HCT116 (cell line): ENCODE measurements at regions not wholly inside any gene's neighbourhood (a gene's known extent, or its start where the extent isn't known, plus 50 kb on each side); places are given as distances from the start of the nearest gene placed in this dataset.

Source experiments
- ATAC-seq: fragments of 200-7000 bp; cut with Tn5 transposase; 2 replicates; pipeline ENCODE4 v1.9.1; 2020; ENCODE audit warnings: mild to moderate bottlenecking, moderate library complexity
- BruUV-seq: library from RNA; stranded (reverse); fragments of 400-500 nt; replicated peaks from 2 replicates; lab custom pipeline; 2021; lab: Mats Ljungman, UMichigan
- CTCF ChIA-PET: fragments of 300-600 bp; sonication (Branson Sonifier 250); formaldehyde crosslinking; loops from one replicate; lab custom pipeline; 2021; ENCODE audit warnings: antibody characterized with exemption; lab: Charles Lee
- POLR2A ChIA-PET: fragments of 300-600, 350-600 bp; sonication (Branson Sonifier 250); formaldehyde crosslinking; loops from one replicate; lab custom pipeline; 2021; ENCODE audit warnings: antibody characterized with exemption; lab: Charles Lee
- RAD21 ChIA-PET, 2 experiments: fragments of 300-600 bp; sonication (Branson Sonifier 250); formaldehyde crosslinking; loops; one replicate each; lab custom pipeline; 2023; ENCODE audit warnings: low total read pairs in 2 of 2; ENCODE audit not compliant: uncharacterized antibody in 2 of 2, unreplicated experiment in 2 of 2, low non-redundant PET in 1 of 2; lab: Charles Lee
- DNase-seq: peaks from one replicate; pipeline ENCODE4 v3.0.0-alpha.2; 2010; ENCODE audit warnings: low read depth, low spot score
- H2AFZ ChIP-seq: fragments of 200-600 bp; shearing (Covaris generic), sonication (generic); 2 replicates; pipeline ENCODE4 v1.6.1; 2017; ENCODE audit warnings: low read depth, mixed run types, mixed read lengths, antibody characterized with exemption, low read length; ENCODE audit not compliant: poor library complexity, severe bottlenecking
- H3K27ac ChIP-seq: 2 replicates; pipeline ENCODE4 v1.5.1; 2012; ENCODE audit warnings: low read depth, low read length
- H3K27me3 ChIP-seq: fragments of 200-600 bp; sonication (generic); 2 replicates; pipeline ENCODE4 v1.6.1; 2016; ENCODE audit warnings: mixed run types, low read length, mixed read lengths; ENCODE audit not compliant: insufficient read depth
- H3K36me3 ChIP-seq, 2 experiments: fragments of 200-500 bp in 1 of 2; fragments of 200-600 bp in 1 of 2; sonication (Bioruptor generic) in 1 of 2; sonication (generic) in 1 of 2; 2 replicates each; pipeline versions ENCODE4 v1.5.1 to v1.6.1; 2014 to 2016; ENCODE audit warnings: low read length in 2 of 2, inconsistent platforms in 1 of 2, mixed read lengths in 1 of 2, mixed run types in 1 of 2; ENCODE audit not compliant: insufficient read depth in 2 of 2, control insufficient read depth in 1 of 2
- H3K4me1 ChIP-seq, 2 experiments: fragments of 200-600 bp in 1 of 2; sonication (generic) in 1 of 2; 2 replicates each; pipeline versions ENCODE4 v1.5.1 to v1.6.1; 2012 to 2017; ENCODE audit warnings: low read length in 2 of 2, inconsistent platforms in 1 of 2, mild to moderate bottlenecking in 1 of 2, mixed read lengths in 1 of 2, mixed run types in 1 of 2, moderate library complexity in 1 of 2; ENCODE audit not compliant: insufficient read depth in 2 of 2, control insufficient read depth in 1 of 2
- H3K4me2 ChIP-seq: fragments of 200-600 bp; sonication (generic); 2 replicates; pipeline ENCODE4 v1.6.1; 2017; ENCODE audit warnings: mixed run types, low read length, mixed read lengths
- H3K4me3 ChIP-seq, 2 experiments: fragments of 200-600 bp in 1 of 2; sonication (generic) in 1 of 2; replicated peaks in 1 of 2; 2 replicates each; pipeline ENCODE4 v1.5.1; 2011 to 2016; ENCODE audit warnings: low read length in 2 of 2, control low read depth in 1 of 2, low read depth in 1 of 2, mild to moderate bottlenecking in 1 of 2, mixed read lengths in 1 of 2, mixed run types in 1 of 2
- H3K79me2 ChIP-seq: fragments of 200-600 bp; sonication (generic); 2 replicates; pipeline ENCODE4 v1.6.1; 2017; ENCODE audit warnings: mild to moderate bottlenecking, mixed run types, low read length, moderate library complexity, mixed read lengths; ENCODE audit not compliant: insufficient read depth
- H3K9ac ChIP-seq: fragments of 200-600 bp; sonication (generic); 2 replicates; pipeline ENCODE4 v1.6.1; 2016; ENCODE audit warnings: low read length, mixed read lengths
- H3K9me2 ChIP-seq: fragments of 200-600 bp; sonication (generic), shearing (Covaris generic); 2 replicates; pipeline ENCODE4 v1.6.1; 2017; ENCODE audit warnings: mixed run types, mild to moderate bottlenecking, moderate library complexity; ENCODE audit not compliant: insufficient read depth
- H3K9me3 ChIP-seq, 2 experiments: fragments of 200-500 bp in 1 of 2; fragments of 200-600 bp in 1 of 2; sonication (Bioruptor generic) in 1 of 2; sonication (generic) in 1 of 2; 2 replicates each; pipeline ENCODE4 v1.6.1; 2014 to 2017; ENCODE audit warnings: low read length in 2 of 2, mixed read lengths in 2 of 2, inconsistent platforms in 1 of 2, low read depth in 1 of 2, mild to moderate bottlenecking in 1 of 2, mixed run types in 1 of 2, moderate library complexity in 1 of 2; ENCODE audit not compliant: control insufficient read depth in 1 of 2, insufficient read depth in 1 of 2
- H4K20me1 ChIP-seq: fragments of 200-600 bp; sonication (generic), shearing (Covaris generic); 2 replicates; pipeline ENCODE4 v1.6.1; 2017; ENCODE audit warnings: mixed run types, mild to moderate bottlenecking, moderate library complexity; ENCODE audit not compliant: insufficient read depth
- ATF3 ChIP-seq: IDR thresholded peaks from 2 replicates; pipeline ENCODE4 v1.6.1; 2012
- EGR1 ChIP-seq: IDR thresholded peaks from 2 replicates; pipeline ENCODE4 v1.6.1; 2012; ENCODE audit warnings: low read depth
- EZH2 ChIP-seq: fragments of 200-600 bp; sonication (generic); IDR thresholded peaks from 2 replicates; pipeline ENCODE4 v1.6.1; 2017; ENCODE audit warnings: antibody characterized with exemption, mixed run types
- JUND ChIP-seq: IDR thresholded peaks from 2 replicates; pipeline ENCODE4 v1.6.1; 2012
- MAX ChIP-seq: IDR thresholded peaks from 2 replicates; pipeline ENCODE4 v1.6.1; 2012
- POLR2A ChIP-seq: IDR thresholded peaks from 2 replicates; pipeline ENCODE4 v1.7.0; 2011; ENCODE audit warnings: borderline replicate concordance; ENCODE audit not compliant: insufficient read depth, insufficient read length; ENCODE audit errors: extremely low read depth
- POLR2AphosphoS5 ChIP-seq: IDR thresholded peaks from 2 replicates; pipeline ENCODE4 v1.6.1; 2011; ENCODE audit warnings: mild to moderate bottlenecking, low read depth, low read length, moderate library complexity
- RAD21 ChIP-seq: IDR thresholded peaks from 2 replicates; pipeline ENCODE4 v1.6.1; 2012; ENCODE audit warnings: low read depth, mild to moderate bottlenecking
- REST ChIP-seq: IDR thresholded peaks from 2 replicates; pipeline ENCODE4 v1.6.1; 2012; ENCODE audit warnings: low read depth
- SIN3A ChIP-seq: IDR thresholded peaks from 2 replicates; pipeline ENCODE4 v1.6.1; 2012; ENCODE audit warnings: low read depth
- SRF ChIP-seq: IDR thresholded peaks from 2 replicates; pipeline ENCODE4 v1.6.1; 2012; ENCODE audit warnings: low read depth
- TCF7L2 ChIP-seq: IDR thresholded peaks from 2 replicates; pipeline ENCODE4 v1.7.0; 2011; ENCODE audit warnings: borderline replicate concordance, inconsistent platforms; ENCODE audit not compliant: insufficient read depth, insufficient read length; ENCODE audit errors: extremely low read depth
- YY1 ChIP-seq: IDR thresholded peaks from 2 replicates; pipeline ENCODE4 v1.6.1; 2011; ENCODE audit warnings: low read length, low read depth, moderate library complexity, mild to moderate bottlenecking; ENCODE audit not compliant: insufficient replicate concordance; ENCODE audit errors: extremely low read depth
- ZBTB33 ChIP-seq: IDR thresholded peaks from 2 replicates; pipeline ENCODE4 v1.6.1; 2011; ENCODE audit warnings: mild to moderate bottlenecking, low read length, moderate library complexity; ENCODE audit not compliant: insufficient replicate concordance; ENCODE audit errors: extremely low read depth
- intact Hi-C: fragments of 100-400 bp; cut with micrococcal nuclease; formaldehyde crosslinking; loops from 2 replicates; pipeline ENCODE4 v1.10.0; 2022

GRCh38 chr3:104150724-104151123 lies 1216.0 kb upstream of the ALCAM start:
- ATAC-seq (no peak), DNase-seq (no peak)
- ChIA-PET POLR2A (no interaction called here), RAD21 (no interaction called here)
- H3K27ac ChIP-seq, result no peak overlapping the region
- H3K9ac ChIP-seq, result no peak overlapping the region
- H3K9me2 ChIP-seq, result no peaks in the 10 kb centered on the region
- H3K9me3 ChIP-seq, result no peaks in the 10 kb centered on the region
- H3K27me3 ChIP-seq, result no peaks in the 10 kb centered on the region
- TF ChIP-seq MAX (no peak), TCF7L2 (no peak), POLR2AphosphoS5 (no peak), ATF3 (no peak), RAD21 (no peak), ZBTB33 (no peak), EZH2 (no peak), EGR1 (no peak), JUND (no peak), YY1 (no peak), REST (no peak), POLR2A (no peak), SRF (no peak), SIN3A (no peak)
- TF ChIP-seq, all 23 proteins: peak for 0
- no peaks in the 10 kb centered on the region for H3K4me1 ChIP-seq
- no peaks in the 10 kb centered on the region for H3K79me2 ChIP-seq
- no peak overlapping the region for H3K4me3 ChIP-seq
- H4K20me1 ChIP-seq, result no peaks in the 10 kb centered on the region
- BruUV-seq, result no TSS peak
- no peak overlapping the region for H3K4me2 ChIP-seq
- CTCF ChIA-PET, result no interaction called here
- intact Hi-C loops, result no loop called here
- no peaks in the 10 kb centered on the region for H3K36me3 ChIP-seq
- H2AFZ ChIP-seq, result no peak overlapping the region
